NCI-H2196 (cell line): ENCODE measurements at regions not wholly inside any gene's neighbourhood (a gene's known extent, or its start where the extent isn't known, plus 50 kb on each side); places are given as distances from the start of the nearest gene placed in this dataset.
"Not testable (repeated sequence)": the region's sequence is repeated elsewhere in the genome, so short reads cannot be mapped to it uniquely, and the experiment has no call there.

Experiments
- DNase-seq: peaks from one replicate; lab custom pipeline; 2025; ENCODE audit not compliant: unreplicated experiment; lab: John Stamatoyannopoulos, UW

- DNase-seq, result no peak
Measured at GRCh38 chr11:87660926-87661660, 514.1 kb downstream of the RAB38 start.

- DNase-seq, result no peak
Measured at GRCh38 chr11:87659807-87660206, 515.4 kb downstream of the RAB38 start.

GRCh38 chr11:87645626-87646025 lies 529.6 kb downstream of the RAB38 start:
- no peak for DNase-seq

GRCh38 chr11:87639753-87640364 lies 535.4 kb downstream of the RAB38 start:
- no peak for DNase-seq

GRCh38 chr11:87635001-87635400 lies 540.2 kb downstream of the RAB38 start:
- DNase-seq, result no peak

- DNase-seq, result no peak
Measured at GRCh38 chr11:87634331-87634730, 540.9 kb downstream of the RAB38 start.

GRCh38 chr11:87628957-87629356 lies 546.3 kb downstream of the RAB38 start:
- no peak for DNase-seq

GRCh38 chr11:87628026-87628580 lies 547.1 kb downstream of the RAB38 start:
- DNase-seq, result no peak

GRCh38 chr11:87623531-87624365 lies 551.5 kb downstream of the RAB38 start:
- DNase-seq, result not testable (repeated sequence)

- no peak for DNase-seq
Measured at GRCh38 chr11:87616511-87616910, 558.7 kb downstream of the RAB38 start.

GRCh38 chr11:87604350-87604749 lies 566.6 kb downstream of the TMEM135 start:
- no peak for DNase-seq

- no peak for DNase-seq
Measured at GRCh38 chr11:87603887-87604286, 566.2 kb downstream of the TMEM135 start.

- no peak for DNase-seq
Measured at GRCh38 chr11:87602776-87603175, 565.0 kb downstream of the TMEM135 start.

- no peak for DNase-seq
Measured at GRCh38 chr11:87600938-87601337, 563.2 kb downstream of the TMEM135 start.

GRCh38 chr11:87597725-87598124 lies 560.0 kb downstream of the TMEM135 start:
- DNase-seq, result no peak

- no peak for DNase-seq
Measured at GRCh38 chr11:87596176-87596575, 558.4 kb downstream of the TMEM135 start.

GRCh38 chr11:87589082-87589481 lies 551.3 kb downstream of the TMEM135 start:
- no peak for DNase-seq

GRCh38 chr11:87585613-87586012 lies 547.9 kb downstream of the TMEM135 start:
- DNase-seq, result not testable (repeated sequence)

GRCh38 chr11:87583931-87584330 lies 546.2 kb downstream of the TMEM135 start:
- no peak for DNase-seq

- no peak for DNase-seq
Measured at GRCh38 chr11:87575088-87575487, 537.4 kb downstream of the TMEM135 start.

- no peak for DNase-seq
Measured at GRCh38 chr11:87574193-87574592, 536.5 kb downstream of the TMEM135 start.

- no peak for DNase-seq
Measured at GRCh38 chr11:87573708-87574107, 536.0 kb downstream of the TMEM135 start.
